CD4-positive, CD25-positive, alpha-beta regulatory T cell (primary cell): ENCODE measurements at regions not wholly inside any gene's neighbourhood (a gene's known extent, or its start where the extent isn't known, plus 50 kb on each side); places are given as distances from the start of the nearest gene placed in this dataset.
"Not testable (repeated sequence)": the region's sequence is repeated elsewhere in the genome, so short reads cannot be mapped to it uniquely, and the experiment has no call there.

Experiments
- ATAC-seq, 2 donors: fragments of 150-1000 bp; cut with Tn5 transposase; one replicate each; pipeline ENCODE4 v1.10.0; 2021; ENCODE audit warnings: low read depth in 2 of 2, moderate number of reproducible peaks in 2 of 2, moderate library complexity in 1 of 2
- DNase-seq, 3 donors: peaks; one replicate each; pipeline versions ENCODE4 v3.0.0 to v3.0.0-alpha.2; 2012 to 2022; ENCODE audit warnings: mixed read lengths in 1 of 3
- H3K27ac ChIP-seq: one replicate; pipeline ENCODE4 v1.7.0; 2013; ENCODE audit warnings: mild to moderate bottlenecking, low read length; ENCODE audit not compliant: insufficient read depth, poor library complexity, severe bottlenecking
- H3K27me3 ChIP-seq: one replicate; pipeline ENCODE4 v1.7.0; 2013; ENCODE audit warnings: low read length; ENCODE audit not compliant: control insufficient read depth, insufficient read depth
- H3K36me3 ChIP-seq: one replicate; pipeline ENCODE4 v1.7.0; 2013; ENCODE audit warnings: mild to moderate bottlenecking, low read length, moderate library complexity; ENCODE audit not compliant: control insufficient read depth, insufficient read depth
- H3K4me1 ChIP-seq: 2 replicates; pipeline ENCODE4 v1.7.0; 2013; ENCODE audit warnings: mild to moderate bottlenecking, low read length; ENCODE audit not compliant: insufficient read depth, control insufficient read depth, poor library complexity, severe bottlenecking
- H3K4me3 ChIP-seq: one replicate; pipeline ENCODE4 v1.7.0; 2013; ENCODE audit warnings: low read depth, mild to moderate bottlenecking, low read length, moderate library complexity
- H3K9me3 ChIP-seq, 2 experiments: 1 replicate in 1 of 2; 2 replicates in 1 of 2; pipeline ENCODE4 v1.7.0; 2013; ENCODE audit warnings: low read length in 2 of 2, mild to moderate bottlenecking in 1 of 2, moderate library complexity in 1 of 2; ENCODE audit not compliant: control insufficient read depth in 2 of 2
- H3K27ac Mint-ChIP-seq, 3 donors: one replicate each; pipeline ENCODE4 v1.8.0; 2020 to 2022; ENCODE audit warnings: mild to moderate bottlenecking in 3 of 3, mixed read lengths in 3 of 3, moderate library complexity in 2 of 3
- H3K27me3 Mint-ChIP-seq: one replicate; pipeline ENCODE4 v1.8.0; 2022; ENCODE audit warnings: mild to moderate bottlenecking, mixed read lengths
- H3K36me3 Mint-ChIP-seq: one replicate; pipeline ENCODE4 v1.8.0; 2020; ENCODE audit warnings: mixed read lengths
- H3K4me1 Mint-ChIP-seq, 4 donors: one replicate each; pipeline ENCODE4 v1.8.0; 2020 to 2022; ENCODE audit warnings: mixed read lengths in 4 of 4, mild to moderate bottlenecking in 1 of 4
- H3K4me3 Mint-ChIP-seq, 4 donors: one replicate each; pipeline ENCODE4 v1.8.0; 2020 to 2022; ENCODE audit warnings: mild to moderate bottlenecking in 4 of 4, mixed read lengths in 4 of 4, moderate library complexity in 3 of 4
- H3K9me3 Mint-ChIP-seq, 7 donors: one replicate each; pipeline ENCODE4 v1.8.0; 2020 to 2022; ENCODE audit warnings: mixed read lengths in 7 of 7, mild to moderate bottlenecking in 3 of 7, moderate library complexity in 2 of 7

GRCh38 chr12:9469463-9469862 lies 138.3 kb downstream of the KLRB1 start:
- not testable (repeated sequence) for H3K27me3 Mint-ChIP-seq, H3K9me3 Mint-ChIP-seq, H3K9me3 ChIP-seq, ATAC-seq, H3K27ac ChIP-seq, H3K27me3 ChIP-seq, DNase-seq, H3K36me3 ChIP-seq, H3K4me3 Mint-ChIP-seq, H3K4me3 ChIP-seq, H3K4me1 ChIP-seq
- Mint-ChIP-seq H3K36me3 (peaks cover 12% of the 10 kb centered on the region), H3K27ac (peak overlapping the region in 1 of 3 donors; percentile 27), H3K4me1 (peaks cover 11 to 24% (median 15%) of the 10 kb centered on the region in 4 donors)

- not testable (repeated sequence) for H3K27me3 ChIP-seq, H3K9me3 Mint-ChIP-seq, H3K4me3 Mint-ChIP-seq, H3K36me3 Mint-ChIP-seq, H3K9me3 ChIP-seq, H3K36me3 ChIP-seq, H3K27me3 Mint-ChIP-seq, H3K4me1 ChIP-seq, H3K27ac ChIP-seq, H3K4me3 ChIP-seq
- DNase-seq (peak in 2 of 3 donors; percentile 39 to 51), ATAC-seq (peak in 1 of 2 donors; percentile 34)
- Mint-ChIP-seq H3K4me1 (peaks cover 11 to 24% (median 15%) of the 10 kb centered on the region in 4 donors), H3K27ac (peak overlapping the region in 1 of 3 donors; percentile 27)
Observed at GRCh38 chr12:9468998-9469397, 138.7 kb downstream of the KLRB1 start.

GRCh38 chr12:9468144-9468543 lies 139.6 kb downstream of the KLRB1 start:
- not testable (repeated sequence) for H3K4me1 ChIP-seq, H3K4me3 ChIP-seq, H3K27me3 ChIP-seq, H3K4me3 Mint-ChIP-seq, H3K36me3 ChIP-seq, ATAC-seq, H3K9me3 Mint-ChIP-seq, H3K27me3 Mint-ChIP-seq, H3K27ac ChIP-seq, H3K36me3 Mint-ChIP-seq, H3K9me3 ChIP-seq
- DNase-seq, result peak in 1 of 3 donors; percentile 7
- peaks cover 11 to 24% (median 15%) of the 10 kb centered on the region in 4 donors for H3K4me1 Mint-ChIP-seq
- H3K27ac Mint-ChIP-seq, result peak overlapping the region in 1 of 3 donors; percentile 27

DNA sequence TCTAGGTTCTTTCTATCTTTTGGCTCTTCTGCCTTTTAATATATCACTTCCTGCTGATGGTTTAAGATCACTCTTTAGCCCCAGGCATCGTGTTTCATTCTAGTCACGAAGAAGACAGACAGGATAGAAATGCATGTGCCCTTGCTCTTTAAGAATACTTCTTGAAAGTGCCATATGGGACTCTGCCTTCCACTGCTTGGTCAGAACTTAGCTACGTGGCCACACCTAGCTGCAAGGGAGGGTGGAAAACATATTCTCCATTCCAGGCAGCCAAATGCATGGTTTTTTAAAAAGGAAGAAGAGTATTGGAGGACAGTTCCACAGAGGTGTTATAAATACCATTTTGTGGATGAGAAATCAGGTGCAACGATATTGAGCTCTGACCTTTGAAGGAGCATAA lies 143.3 kb downstream of the KLRB1 start:
- ATAC-seq, result no peak
- H3K4me3 Mint-ChIP-seq, result no peak overlapping the region
- peaks cover 0 to 2% (median 0%) of the 10 kb centered on the region in 7 donors for H3K9me3 Mint-ChIP-seq

DNA sequence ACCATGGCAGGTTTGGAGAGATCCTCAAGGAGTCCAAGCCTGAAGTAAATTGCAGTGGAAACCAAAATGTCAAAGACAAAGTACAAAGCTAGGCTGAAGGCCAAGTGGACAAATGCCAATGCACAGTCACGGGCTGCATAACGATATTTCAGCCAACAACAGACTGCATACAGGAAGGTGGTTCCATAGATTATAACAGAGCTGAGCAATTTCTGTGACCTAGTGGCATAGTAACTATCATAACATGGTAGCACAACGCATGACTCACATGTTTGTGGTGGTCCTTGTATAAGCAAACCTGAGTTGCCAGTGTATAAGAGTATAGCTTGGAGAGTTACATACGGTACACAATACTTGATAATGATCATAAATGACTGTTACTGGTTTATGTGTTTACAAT lies 152.2 kb downstream of the KLRB1 start:
- not testable (repeated sequence) for H3K27ac Mint-ChIP-seq, H3K36me3 ChIP-seq, H3K9me3 ChIP-seq, H3K9me3 Mint-ChIP-seq, DNase-seq, H3K27me3 ChIP-seq, H3K4me1 Mint-ChIP-seq, H3K4me3 Mint-ChIP-seq, H3K4me1 ChIP-seq, H3K36me3 Mint-ChIP-seq, H3K4me3 ChIP-seq, H3K27ac ChIP-seq, H3K27me3 Mint-ChIP-seq
- peak in 1 of 2 donors; percentile 12 for ATAC-seq

More for the DNA sequence above, 143.3 kb downstream of the KLRB1 start:
- no peaks in the 10 kb centered on the region for H3K36me3 Mint-ChIP-seq
- Histone ChIP-seq H3K27me3 (no peaks in the 10 kb centered on the region), H3K9me3 (no peaks in the 10 kb centered on the region), H3K36me3 (no peaks in the 10 kb centered on the region), H3K4me3 (no peak overlapping the region), H3K27ac (no peak overlapping the region), H3K4me1 (no peaks in the 10 kb centered on the region)
- H3K27me3 Mint-ChIP-seq, result no peaks in the 10 kb centered on the region
- peaks cover 4 to 15% (median 6%) of the 10 kb centered on the region in 4 donors for H3K4me1 Mint-ChIP-seq
- H3K27ac Mint-ChIP-seq, result peak overlapping the region in 1 of 3 donors; percentile 65
- DNase-seq, result no peak

DNA sequence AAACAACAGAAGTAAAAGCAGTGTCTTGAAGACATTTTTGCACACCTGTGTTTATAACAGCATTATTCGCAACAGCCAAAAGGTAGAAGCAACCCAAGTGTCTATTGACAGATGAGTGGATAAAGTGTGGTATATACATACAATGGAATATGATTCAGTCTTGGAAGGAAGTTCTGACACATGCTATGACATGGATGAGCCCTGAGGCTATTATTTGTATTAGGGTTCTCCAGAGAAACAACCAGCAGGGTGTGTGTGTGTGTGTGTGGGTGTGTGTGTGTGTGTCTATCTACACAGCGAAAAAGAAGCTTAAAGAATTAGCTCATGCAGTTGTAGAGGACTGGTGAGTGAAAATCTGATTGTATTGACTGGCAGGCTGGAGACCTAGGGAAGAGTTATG lies 153.7 kb downstream of the KLRB1 start:
- not testable (repeated sequence) for H3K27ac ChIP-seq, H3K4me1 ChIP-seq, DNase-seq, H3K36me3 Mint-ChIP-seq, H3K9me3 Mint-ChIP-seq, H3K36me3 ChIP-seq, H3K9me3 ChIP-seq, H3K4me3 ChIP-seq, ATAC-seq, H3K4me3 Mint-ChIP-seq, H3K27me3 ChIP-seq, H3K27me3 Mint-ChIP-seq
- Mint-ChIP-seq H3K4me1 (peaks cover 0 to 14% (median 8%) of the 10 kb centered on the region in 4 donors), H3K27ac (peak overlapping the region in 1 of 3 donors; percentile 43)

- not testable (repeated sequence) for H3K27ac ChIP-seq, H3K9me3 Mint-ChIP-seq, H3K36me3 Mint-ChIP-seq, H3K4me1 ChIP-seq, H3K4me3 ChIP-seq, H3K27me3 ChIP-seq, ATAC-seq, H3K9me3 ChIP-seq, H3K27me3 Mint-ChIP-seq, H3K36me3 ChIP-seq
- H3K4me1 Mint-ChIP-seq, result peaks cover 0 to 33% (median 17%) of the 10 kb centered on the region in 4 donors
- H3K27ac Mint-ChIP-seq, result peak overlapping the region in 1 of 3 donors; percentile 96
- peak in 1 of 3 donors; percentile 6 for DNase-seq
- H3K4me3 Mint-ChIP-seq, result peak overlapping the region in 3 of 4 donors; percentile 68 to 99 (median 98)
Observed at GRCh38 chr12:9450127-9450567, 157.6 kb downstream of the KLRB1 start.

GRCh38 chr12:9449657-9450126 lies 158.0 kb downstream of the KLRB1 start:
- not testable (repeated sequence) for H3K27ac ChIP-seq, H3K9me3 ChIP-seq, ATAC-seq, H3K27me3 Mint-ChIP-seq, H3K36me3 ChIP-seq, H3K27me3 ChIP-seq, H3K36me3 Mint-ChIP-seq, H3K4me1 ChIP-seq, H3K9me3 Mint-ChIP-seq
- Mint-ChIP-seq H3K27ac (peak overlapping the region in 1 of 3 donors; percentile 96), H3K4me3 (peak overlapping the region; percentile 68 to 99 (median 98)), H3K4me1 (peaks cover 0 to 33% (median 17%) of the 10 kb centered on the region in 4 donors)
- DNase-seq, result peak; percentile 5 to 34 (median 29)
- peak overlapping the region; percentile 80 for H3K4me3 ChIP-seq
